Renal cortex interstitium (tissue), 11 donors: ENCODE measurements at regions not wholly inside any gene's neighbourhood (a gene's known extent, or its start where the extent isn't known, plus 50 kb on each side); places are given as distances from the start of the nearest gene placed in this dataset.

Source experiments
- DNase-seq, 11 donors: peaks; one replicate each; pipeline ENCODE4 v3.0.0-alpha.2; 2013; ENCODE audit warnings: low read depth in 9 of 11, low spot score in 4 of 11; ENCODE audit errors: extremely low read depth in 1 of 11

- DNase-seq = no peak
These were observed 547.6 kb upstream of the AGTR1 start for GRCh38 chr3:148150141-148150540.

GRCh38 chr3:148158210-148158609 is 539.5 kb upstream of the AGTR1 start:
- no peak for DNase-seq

- DNase-seq = no peak
These were observed 535.6 kb upstream of the AGTR1 start for GRCh38 chr3:148162132-148162531.

- no peak for DNase-seq
These were observed 529.4 kb upstream of the AGTR1 start for GRCh38 chr3:148168347-148168746.

GRCh38 chr3:148173851-148174250 is 523.9 kb upstream of the AGTR1 start:
- peak in 2 of 11 donors; percentile 13 to 16 for DNase-seq

GRCh38 chr3:148175214-148175613 is 522.5 kb upstream of the AGTR1 start:
- DNase-seq = no peak

GRCh38 chr3:148178503-148178902 is 519.2 kb upstream of the AGTR1 start:
- peak in 1 of 11 donors; percentile 5 for DNase-seq

GRCh38 chr3:148184798-148185197 is 512.9 kb upstream of the AGTR1 start:
- no peak for DNase-seq

- DNase-seq = no peak
These were observed 510.8 kb upstream of the AGTR1 start for GRCh38 chr3:148186881-148187280.

- no peak for DNase-seq
These were observed 510.4 kb upstream of the AGTR1 start for GRCh38 chr3:148187296-148187695.

GRCh38 chr3:148190441-148190990 is 507.2 kb upstream of the AGTR1 start:
- no peak for DNase-seq

GRCh38 chr3:148191966-148192365 is 505.7 kb upstream of the AGTR1 start:
- DNase-seq = no peak

GRCh38 chr3:148197061-148197460 is 500.6 kb upstream of the AGTR1 start:
- no peak for DNase-seq

GRCh38 chr3:148202386-148202785 is 495.3 kb upstream of the AGTR1 start:
- no peak for DNase-seq

- DNase-seq = no peak
These were observed 494.2 kb upstream of the AGTR1 start for GRCh38 chr3:148203297-148204010.

- no peak for DNase-seq
These were observed 493.6 kb upstream of the AGTR1 start for GRCh38 chr3:148204131-148204530.

- DNase-seq = no peak
These were observed 491.7 kb upstream of the AGTR1 start for GRCh38 chr3:148205977-148206376.

GRCh38 chr3:148206446-148206845 is 491.3 kb upstream of the AGTR1 start:
- DNase-seq = no peak

- no peak for DNase-seq
These were observed 488.7 kb upstream of the AGTR1 start for GRCh38 chr3:148208975-148209374.

GRCh38 chr3:148211725-148212124 is 486.0 kb upstream of the AGTR1 start:
- DNase-seq = no peak

- no peak for DNase-seq
These were observed 483.0 kb upstream of the AGTR1 start for GRCh38 chr3:148214705-148215104.
